ENCODE measurements at regions not wholly inside any gene's neighbourhood (a gene's known extent, or its start where the extent isn't known, plus 50 kb on each side); places are given as distances from the start of the nearest gene placed in this dataset.
"Not testable (repeated sequence)": the region's sequence is repeated elsewhere in the genome, so short reads cannot be mapped to it uniquely, and the experiment has no call there.

DNA sequence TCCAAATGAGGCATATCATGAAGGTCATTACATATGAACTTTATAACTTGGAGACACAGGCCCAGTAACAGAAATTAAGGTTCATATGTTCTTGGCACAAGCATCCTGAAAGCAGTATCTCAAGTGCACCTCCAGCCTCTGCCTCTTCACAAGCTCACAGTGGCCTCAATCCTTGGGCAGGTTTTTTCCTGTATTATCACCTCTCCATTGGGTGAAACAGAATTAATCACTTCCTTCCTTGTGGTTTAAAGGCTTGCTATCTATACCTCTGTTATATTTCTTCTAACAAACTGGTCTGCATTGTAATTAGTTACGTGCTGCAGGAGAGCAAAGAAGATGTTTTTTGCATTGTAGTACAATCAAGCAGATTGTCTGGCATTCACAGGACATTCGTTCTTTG is 471.0 kb downstream of the FOXD4L4 start:
- not testable (repeated sequence) for H3K79me2 ChIP-seq (ENCODE audit: insufficient read depth, low read length); H3K9ac ChIP-seq (ENCODE audit: low read depth, low read length); H3K27ac ChIP-seq (ENCODE audit: low read length); H3K4me3 ChIP-seq (ENCODE audit: low read depth in 1 of 2, low read length in 2 of 2); H3K4me2 ChIP-seq (ENCODE audit: insufficient read depth, low read length); H3K4me1 ChIP-seq (ENCODE audit: insufficient read depth, low read length); H3K36me3 ChIP-seq (ENCODE audit: insufficient read depth, low read length); ATAC-seq (ENCODE audit: insufficient read depth, low read depth); H3K9me3 ChIP-seq (ENCODE audit: insufficient read depth, low read length, severe bottlenecking); H3K27me3 ChIP-seq (ENCODE audit: insufficient read depth, low read length, poor library complexity); H4K20me1 ChIP-seq (ENCODE audit: insufficient read depth, low read length); DNase-seq; H2AFZ ChIP-seq (ENCODE audit: low read depth, low read length)

- not testable (repeated sequence) for H3K4me3 ChIP-seq (ENCODE audit: low read depth in 1 of 2, low read length in 2 of 2); H3K27ac ChIP-seq (ENCODE audit: low read length); H3K36me3 ChIP-seq (ENCODE audit: insufficient read depth, low read length); H3K9ac ChIP-seq (ENCODE audit: low read depth, low read length); H2AFZ ChIP-seq (ENCODE audit: low read depth, low read length); DNase-seq; H3K9me3 ChIP-seq (ENCODE audit: insufficient read depth, low read length, severe bottlenecking); H3K79me2 ChIP-seq (ENCODE audit: insufficient read depth, low read length); H3K4me1 ChIP-seq (ENCODE audit: insufficient read depth, low read length); H3K27me3 ChIP-seq (ENCODE audit: insufficient read depth, low read length, poor library complexity); H4K20me1 ChIP-seq (ENCODE audit: insufficient read depth, low read length); H3K4me2 ChIP-seq (ENCODE audit: insufficient read depth, low read length); ATAC-seq (ENCODE audit: insufficient read depth, low read depth)
Observed at GRCh38 chr9:66244763-66245162, 507.8 kb downstream of the FOXD4L4 start.

DNA sequence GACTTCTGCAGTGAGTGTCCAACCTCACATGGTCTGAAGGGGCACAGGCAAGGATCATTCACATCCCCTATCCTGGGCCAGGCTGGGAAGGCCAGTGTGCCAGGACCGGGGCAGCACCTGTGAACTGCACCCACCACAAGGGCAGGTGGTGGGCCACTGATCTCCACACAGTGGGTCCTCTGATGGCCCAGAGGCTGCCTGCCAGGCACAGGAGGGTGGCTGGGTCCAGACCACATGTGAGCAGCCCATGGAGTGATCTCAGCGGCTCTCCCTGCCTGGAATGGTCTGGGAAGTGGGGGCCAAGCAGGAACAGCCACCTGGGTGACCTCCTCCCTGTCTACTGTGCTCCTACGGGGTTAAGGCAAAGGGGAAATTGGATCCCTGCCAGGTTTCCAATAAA is 508.5 kb downstream of the FOXD4L4 start:
- H4K20me1 ChIP-seq (ENCODE audit: insufficient read depth, low read length); H3K79me2 ChIP-seq (ENCODE audit: insufficient read depth, low read length); H3K27me3 ChIP-seq (ENCODE audit: insufficient read depth, low read length, poor library complexity); H3K9me3 ChIP-seq (ENCODE audit: insufficient read depth, low read length, severe bottlenecking); H3K4me3 ChIP-seq (ENCODE audit: low read depth in 1 of 2, low read length in 2 of 2); H3K36me3 ChIP-seq (ENCODE audit: insufficient read depth, low read length); ATAC-seq (ENCODE audit: insufficient read depth, low read depth); H3K4me2 ChIP-seq (ENCODE audit: insufficient read depth, low read length); H2AFZ ChIP-seq (ENCODE audit: low read depth, low read length); H3K4me1 ChIP-seq (ENCODE audit: insufficient read depth, low read length); DNase-seq; H3K9ac ChIP-seq (ENCODE audit: low read depth, low read length); H3K27ac ChIP-seq (ENCODE audit: low read length): not testable (repeated sequence)

GRCh38 chr9:66257581-66257980 is 520.6 kb downstream of the FOXD4L4 start:
- H2AFZ ChIP-seq (ENCODE audit: low read depth, low read length); H3K4me1 ChIP-seq (ENCODE audit: insufficient read depth, low read length); H3K36me3 ChIP-seq (ENCODE audit: insufficient read depth, low read length); H3K4me2 ChIP-seq (ENCODE audit: insufficient read depth, low read length); ATAC-seq (ENCODE audit: insufficient read depth, low read depth); H3K9ac ChIP-seq (ENCODE audit: low read depth, low read length); H3K79me2 ChIP-seq (ENCODE audit: insufficient read depth, low read length); H3K27ac ChIP-seq (ENCODE audit: low read length); DNase-seq; H4K20me1 ChIP-seq (ENCODE audit: insufficient read depth, low read length); H3K9me3 ChIP-seq (ENCODE audit: insufficient read depth, low read length, severe bottlenecking); H3K27me3 ChIP-seq (ENCODE audit: insufficient read depth, low read length, poor library complexity); H3K4me3 ChIP-seq (ENCODE audit: low read depth in 1 of 2, low read length in 2 of 2): not testable (repeated sequence)

GRCh38 chr9:66261576-66261975 is 524.6 kb downstream of the FOXD4L4 start:
- not testable (repeated sequence) for H3K79me2 ChIP-seq (ENCODE audit: insufficient read depth, low read length); H3K4me2 ChIP-seq (ENCODE audit: insufficient read depth, low read length); H4K20me1 ChIP-seq (ENCODE audit: insufficient read depth, low read length); H3K9me3 ChIP-seq (ENCODE audit: insufficient read depth, low read length, severe bottlenecking); H3K27ac ChIP-seq (ENCODE audit: low read length); H3K9ac ChIP-seq (ENCODE audit: low read depth, low read length); H2AFZ ChIP-seq (ENCODE audit: low read depth, low read length); H3K36me3 ChIP-seq (ENCODE audit: insufficient read depth, low read length); H3K4me3 ChIP-seq (ENCODE audit: low read depth in 1 of 2, low read length in 2 of 2); H3K4me1 ChIP-seq (ENCODE audit: insufficient read depth, low read length); DNase-seq; H3K27me3 ChIP-seq (ENCODE audit: insufficient read depth, low read length, poor library complexity); ATAC-seq (ENCODE audit: insufficient read depth, low read depth)

DNA sequence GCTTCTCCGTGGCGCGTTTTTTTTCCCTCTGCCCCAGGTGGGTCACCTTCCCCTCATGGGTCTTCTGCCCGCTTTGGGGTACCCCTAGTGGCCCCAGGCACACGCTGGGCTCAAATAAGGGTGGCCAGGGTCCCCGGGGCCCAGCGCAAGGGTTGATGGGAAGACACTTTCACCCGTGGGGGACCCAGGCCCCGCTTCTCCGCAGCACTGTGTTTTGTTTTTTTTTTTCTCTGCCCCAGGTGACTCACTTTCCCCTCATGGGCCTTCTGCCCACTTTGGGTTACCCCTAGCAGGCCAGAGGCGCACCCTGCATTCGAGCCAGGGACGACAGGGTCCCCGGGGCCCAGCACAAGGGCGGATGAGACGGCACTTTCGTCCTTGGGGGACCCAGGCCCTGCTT is 526.7 kb downstream of the FOXD4L4 start:
- not testable (repeated sequence) for H3K27me3 ChIP-seq (ENCODE audit: insufficient read depth, low read length, poor library complexity); H3K4me2 ChIP-seq (ENCODE audit: insufficient read depth, low read length); DNase-seq; H3K27ac ChIP-seq (ENCODE audit: low read length); H4K20me1 ChIP-seq (ENCODE audit: insufficient read depth, low read length); H3K9me3 ChIP-seq (ENCODE audit: insufficient read depth, low read length, severe bottlenecking); H3K4me3 ChIP-seq (ENCODE audit: low read depth in 1 of 2, low read length in 2 of 2); H3K79me2 ChIP-seq (ENCODE audit: insufficient read depth, low read length); H3K4me1 ChIP-seq (ENCODE audit: insufficient read depth, low read length); H3K9ac ChIP-seq (ENCODE audit: low read depth, low read length); ATAC-seq (ENCODE audit: insufficient read depth, low read depth); H3K36me3 ChIP-seq (ENCODE audit: insufficient read depth, low read length); H2AFZ ChIP-seq (ENCODE audit: low read depth, low read length)

- H3K4me1 ChIP-seq (ENCODE audit: insufficient read depth, low read length); H3K79me2 ChIP-seq (ENCODE audit: insufficient read depth, low read length); ATAC-seq (ENCODE audit: insufficient read depth, low read depth); H2AFZ ChIP-seq (ENCODE audit: low read depth, low read length); H3K36me3 ChIP-seq (ENCODE audit: insufficient read depth, low read length); H4K20me1 ChIP-seq (ENCODE audit: insufficient read depth, low read length); H3K27ac ChIP-seq (ENCODE audit: low read length); DNase-seq; H3K4me3 ChIP-seq (ENCODE audit: low read depth in 1 of 2, low read length in 2 of 2); H3K4me2 ChIP-seq (ENCODE audit: insufficient read depth, low read length); H3K27me3 ChIP-seq (ENCODE audit: insufficient read depth, low read length, poor library complexity); H3K9ac ChIP-seq (ENCODE audit: low read depth, low read length); H3K9me3 ChIP-seq (ENCODE audit: insufficient read depth, low read length, severe bottlenecking): not testable (repeated sequence)
Observed at GRCh38 chr9:66264786-66265185, 527.8 kb downstream of the FOXD4L4 start.

- H3K4me3 ChIP-seq (ENCODE audit: low read depth in 1 of 2, low read length in 2 of 2); H3K79me2 ChIP-seq (ENCODE audit: insufficient read depth, low read length); H3K4me1 ChIP-seq (ENCODE audit: insufficient read depth, low read length); H3K27ac ChIP-seq (ENCODE audit: low read length); H3K36me3 ChIP-seq (ENCODE audit: insufficient read depth, low read length); DNase-seq; H3K4me2 ChIP-seq (ENCODE audit: insufficient read depth, low read length); H2AFZ ChIP-seq (ENCODE audit: low read depth, low read length); H3K27me3 ChIP-seq (ENCODE audit: insufficient read depth, low read length, poor library complexity); H3K9me3 ChIP-seq (ENCODE audit: insufficient read depth, low read length, severe bottlenecking); H3K9ac ChIP-seq (ENCODE audit: low read depth, low read length); H4K20me1 ChIP-seq (ENCODE audit: insufficient read depth, low read length); ATAC-seq (ENCODE audit: insufficient read depth, low read depth): not testable (repeated sequence)
Observed at GRCh38 chr9:66266202-66266601, 529.3 kb downstream of the FOXD4L4 start.
